Ishikawa (cell line): ENCODE measurements at regions not wholly inside any gene's neighbourhood (a gene's known extent, or its start where the extent isn't known, plus 50 kb on each side); places are given as distances from the start of the nearest gene placed in this dataset.

Source experiments
- CEBPB ChIP-seq: IDR thresholded peaks from 2 replicates; pipeline ENCODE4 v1.6.1; 2012
- CREB1 ChIP-seq: IDR thresholded peaks from 2 replicates; pipeline ENCODE4 v1.6.1; 2012; ENCODE audit warnings: low read depth
- EGR1 ChIP-seq: IDR thresholded peaks from 2 replicates; pipeline ENCODE4 v1.6.1; 2012
- EP300 ChIP-seq: IDR thresholded peaks from 2 replicates; pipeline ENCODE4 v1.6.1; 2012; ENCODE audit warnings: borderline replicate concordance
- MAX ChIP-seq: IDR thresholded peaks from 2 replicates; pipeline ENCODE4 v1.6.1; 2012
- NFIC ChIP-seq: IDR thresholded peaks from 2 replicates; pipeline ENCODE4 v1.6.1; 2012
- RAD21 ChIP-seq: IDR thresholded peaks from 2 replicates; pipeline ENCODE4 v1.6.1; 2012; ENCODE audit warnings: low read depth
- REST ChIP-seq: IDR thresholded peaks from 2 replicates; pipeline ENCODE4 v1.6.1; 2012; ENCODE audit warnings: low read depth, mild to moderate bottlenecking
- TAF1 ChIP-seq: IDR thresholded peaks from 2 replicates; pipeline ENCODE4 v1.6.1; 2012; ENCODE audit warnings: low read depth, mild to moderate bottlenecking
- TEAD4 ChIP-seq: IDR thresholded peaks from 2 replicates; pipeline ENCODE4 v1.6.1; 2012
- USF1 ChIP-seq: IDR thresholded peaks from 2 replicates; pipeline ENCODE4 v1.6.1; 2012
- YY1 ChIP-seq: IDR thresholded peaks from 2 replicates; pipeline ENCODE4 v1.6.1; 2012; ENCODE audit warnings: low read depth
- ZBTB7A ChIP-seq: IDR thresholded peaks from 2 replicates; pipeline ENCODE4 v1.6.1; 2012; ENCODE audit warnings: low read depth

- TF ChIP-seq REST = no peak
- no peak for TF ChIP-seq YY1
- no peak for TF ChIP-seq RAD21
- no peak for TF ChIP-seq TAF1
- TF ChIP-seq ZBTB7A = no peak
- TF ChIP-seq NFIC = no peak
- TF ChIP-seq CEBPB = no peak
- no peak for TF ChIP-seq CREB1
- TF ChIP-seq TEAD4 = no peak
- TF ChIP-seq EP300 = no peak
- TF ChIP-seq USF1 = no peak
- TF ChIP-seq EGR1 = no peak
- no peak for TF ChIP-seq MAX
Observed at GRCh38 chr1:90773812-90774211, 56.7 kb upstream of the BARHL2 start.
